Adrenal gland (tissue), 5 donors: ENCODE measurements at regions not wholly inside any gene's neighbourhood (a gene's known extent, or its start where the extent isn't known, plus 50 kb on each side); places are given as distances from the start of the nearest gene placed in this dataset.

Source experiments
- CTCF ChIP-seq, 6 experiments: fragments of 450-650 bp in 4 of 6; fragments of 200-600 bp in 2 of 6; sonication (generic) in 1 of 6; IDR thresholded peaks; 1 replicate in 5 of 6; 2 replicates in 1 of 6; pipeline versions ENCODE4 v1.5.1 to v1.8.0; 2016 to 2021; ENCODE audit warnings: antibody characterized with exemption in 6 of 6, mild to moderate bottlenecking in 2 of 6, moderate library complexity in 1 of 6
- POLR2A ChIP-seq, 2 donors: fragments of 450-650 bp; IDR thresholded peaks; one replicate each; pipeline ENCODE4 v1.6.1; 2017; ENCODE audit warnings: antibody characterized with exemption in 2 of 2, mild to moderate bottlenecking in 2 of 2, moderate library complexity in 1 of 2
- donor health status: DM: no; HTN: no; CAD: no.

GRCh38 chr2:4139316-4139715 is 435.9 kb downstream of the DCDC2C start:
- TF ChIP-seq CTCF (IDR thresholded peaks at IDR 0.05) (no peak), POLR2A (IDR thresholded peaks at IDR 0.05) (no peak)
